Neural progenitor cell (in vitro differentiated cells): ENCODE measurements at regions not wholly inside any gene's neighbourhood (a gene's known extent, or its start where the extent isn't known, plus 50 kb on each side); places are given as distances from the start of the nearest gene placed in this dataset.
A peak's percentile ranks its signal among the peaks of the same experiment; 100 is the strongest.

Source experiments
- DNase-seq: peaks from one replicate; pipeline ENCODE4 v3.0.0-alpha.2; 2016; ENCODE audit warnings: low spot score
- H2AFZ ChIP-seq: fragments of 200-600 bp; sonication (generic); replicated peaks from 2 replicates; pipeline ENCODE4 v1.6.1; 2016; ENCODE audit warnings: antibody characterized with exemption
- H3F3A ChIP-seq: fragments of 200-600 bp; sonication (generic); 2 replicates; pipeline ENCODE4 v1.6.1; 2016; ENCODE audit warnings: antibody characterized with exemption, low read depth
- H3K27ac ChIP-seq: fragments of 200-600 bp; sonication (generic); 2 replicates; pipeline ENCODE4 v1.5.1; 2016; ENCODE audit warnings: mild to moderate bottlenecking
- H3K27me3 ChIP-seq: fragments of 200-600 bp; sonication (generic); 2 replicates; pipeline ENCODE4 v1.6.1; 2016; ENCODE audit warnings: mild to moderate bottlenecking, moderate library complexity
- H3K36me3 ChIP-seq: fragments of 200-600 bp; sonication (generic); 2 replicates; pipeline ENCODE4 v1.5.1; 2016
- H3K4me1 ChIP-seq: fragments of 200-600 bp; sonication (generic); 2 replicates; pipeline ENCODE4 v1.6.1; 2016; ENCODE audit warnings: mixed run types
- H3K4me2 ChIP-seq: fragments of 200-600 bp; sonication (generic); 2 replicates; pipeline ENCODE4 v1.6.1; 2016
- H3K4me3 ChIP-seq: fragments of 200-600 bp; sonication (generic); 2 replicates; pipeline ENCODE4 v1.5.1; 2016
- H3K79me2 ChIP-seq: fragments of 200-600 bp; sonication (generic); 2 replicates; pipeline ENCODE4 v1.6.1; 2016; ENCODE audit warnings: low read depth
- H3K9ac ChIP-seq: fragments of 200-600 bp; sonication (generic); 2 replicates; pipeline ENCODE4 v1.6.1; 2016
- H3K9me3 ChIP-seq: fragments of 200-600 bp; sonication (generic); 2 replicates; pipeline ENCODE4 v1.5.1; 2016; ENCODE audit warnings: low read depth
- H4K20me1 ChIP-seq: fragments of 200-600 bp; sonication (generic); 2 replicates; pipeline ENCODE4 v1.6.1; 2016; ENCODE audit warnings: low read depth
- H3K27ac Mint-ChIP-seq: 3 replicates; pipeline ENCODE4 v1.8.0; 2021; ENCODE audit warnings: mixed read lengths
- H3K27me3 Mint-ChIP-seq: 2 replicates; pipeline ENCODE4 v1.8.0; 2022; ENCODE audit warnings: low read depth, mild to moderate bottlenecking, inconsistent platforms, moderate library complexity, mixed read lengths; ENCODE audit not compliant: insufficient read depth
- H3K36me3 Mint-ChIP-seq: 3 replicates; pipeline ENCODE4 v1.8.0; 2021; ENCODE audit warnings: mixed read lengths
- H3K4me1 Mint-ChIP-seq: 3 replicates; pipeline ENCODE4 v1.8.0; 2021; ENCODE audit warnings: mixed read lengths
- H3K4me3 Mint-ChIP-seq: 3 replicates; pipeline ENCODE4 v1.8.0; 2021; ENCODE audit warnings: mild to moderate bottlenecking, moderate library complexity, mixed read lengths
- H3K9me3 Mint-ChIP-seq: 3 replicates; pipeline ENCODE4 v1.8.0; 2020; ENCODE audit warnings: mixed read lengths
- CTCF ChIP-seq: fragments of 200-600 bp; sonication (generic); IDR thresholded peaks from 2 replicates; pipeline ENCODE4 v1.5.1; 2017; ENCODE audit warnings: antibody characterized with exemption, mild to moderate bottlenecking
- EZH2 ChIP-seq: fragments of 200-600 bp; sonication (generic); IDR thresholded peaks from 2 replicates; pipeline ENCODE4 v1.6.1; 2017; ENCODE audit warnings: antibody characterized with exemption, mild to moderate bottlenecking, moderate library complexity
- EZH2phosphoT487 ChIP-seq: fragments of 200-600 bp; sonication (generic); IDR thresholded peaks from 2 replicates; pipeline ENCODE4 v1.6.1; 2017; ENCODE audit warnings: antibody characterized with exemption

GRCh38 chr16:62665269-62665668 is 629.0 kb upstream of the CDH8 start:
- H3K4me2 ChIP-seq: peak overlapping the region; percentile 24
- TF ChIP-seq CTCF (no peak), EZH2phosphoT487 (peak; percentile 11)
- no peak overlapping the region for H3K4me3 ChIP-seq
- H3K27ac ChIP-seq: no peak overlapping the region
- Mint-ChIP-seq H3K9me3 (peaks cover 10% of the 10 kb centered on the region), H3K4me1 (peaks cover 11% of the 10 kb centered on the region), H3K27me3 (peaks cover 3% of the 10 kb centered on the region), H3K27ac (no peak overlapping the region), H3K36me3 (no peaks in the 10 kb centered on the region), H3K4me3 (no peak overlapping the region)
- H3K9me3 ChIP-seq: no peaks in the 10 kb centered on the region
- H4K20me1 ChIP-seq: no peaks in the 10 kb centered on the region
- no peak overlapping the region for H2AFZ ChIP-seq
- no peak overlapping the region for H3K9ac ChIP-seq
- H3K36me3 ChIP-seq: no peaks in the 10 kb centered on the region
- peaks cover 11% of the 10 kb centered on the region for H3F3A ChIP-seq
- no peaks in the 10 kb centered on the region for H3K27me3 ChIP-seq
- DNase-seq: peak; percentile 85
- H3K4me1 ChIP-seq: peaks cover 15% of the 10 kb centered on the region
- H3K79me2 ChIP-seq: no peaks in the 10 kb centered on the region

GRCh38 chr16:62664566-62664965 is 628.3 kb upstream of the CDH8 start:
- Histone ChIP-seq H3K27me3 (no peaks in the 10 kb centered on the region), H3K9ac (no peak overlapping the region), H3K27ac (no peak overlapping the region), H4K20me1 (no peaks in the 10 kb centered on the region), H3K4me3 (no peak overlapping the region), H3F3A (peaks cover 11% of the 10 kb centered on the region), H3K4me2 (peak overlapping the region; percentile 24), H3K4me1 (peaks cover 15% of the 10 kb centered on the region), H3K79me2 (no peaks in the 10 kb centered on the region), H3K9me3 (no peaks in the 10 kb centered on the region), H3K36me3 (no peaks in the 10 kb centered on the region), H2AFZ (no peak overlapping the region)
- Mint-ChIP-seq H3K4me1 (peaks cover 11% of the 10 kb centered on the region), H3K4me3 (no peak overlapping the region), H3K9me3 (peaks cover 8% of the 10 kb centered on the region), H3K36me3 (no peaks in the 10 kb centered on the region), H3K27me3 (peaks cover 3% of the 10 kb centered on the region), H3K27ac (no peak overlapping the region)
- TF ChIP-seq EZH2phosphoT487: peak; percentile 3
- no peak for TF ChIP-seq EZH2
- DNase-seq: no peak

- TF ChIP-seq EZH2 (no peak), EZH2phosphoT487 (no peak), CTCF (no peak)
- no peak overlapping the region for H3K27ac Mint-ChIP-seq
- H3K27ac ChIP-seq: no peak overlapping the region
Observed at GRCh38 chr16:62661435-62661834, 625.2 kb upstream of the CDH8 start.

GRCh38 chr16:62657116-62657515 is 620.9 kb upstream of the CDH8 start:
- H3K4me2 ChIP-seq: no peak overlapping the region
- no peak overlapping the region for H3K4me3 Mint-ChIP-seq
- peaks cover 3% of the 10 kb centered on the region for H3K9me3 Mint-ChIP-seq

More at GRCh38 chr16:62661435-62661834, 625.2 kb upstream of the CDH8 start:
- no peak overlapping the region for H3K4me2 ChIP-seq
- H3K36me3 ChIP-seq: no peaks in the 10 kb centered on the region
- H3F3A ChIP-seq: peaks cover 11% of the 10 kb centered on the region
- H3K4me3 ChIP-seq: no peak overlapping the region
- H3K4me1 ChIP-seq: peaks cover 15% of the 10 kb centered on the region
- H3K4me1 Mint-ChIP-seq: peaks cover 11% of the 10 kb centered on the region
- H3K9me3 Mint-ChIP-seq: peaks cover 6% of the 10 kb centered on the region
- no peaks in the 10 kb centered on the region for H3K36me3 Mint-ChIP-seq
- no peaks in the 10 kb centered on the region for H3K79me2 ChIP-seq
- DNase-seq: no peak
- no peaks in the 10 kb centered on the region for H3K9me3 ChIP-seq
- H3K27me3 ChIP-seq: no peaks in the 10 kb centered on the region
- no peak overlapping the region for H3K4me3 Mint-ChIP-seq
- no peaks in the 10 kb centered on the region for H4K20me1 ChIP-seq
- H3K9ac ChIP-seq: no peak overlapping the region
- H3K27me3 Mint-ChIP-seq: peaks cover 3% of the 10 kb centered on the region
- H2AFZ ChIP-seq: no peak overlapping the region

More at GRCh38 chr16:62657116-62657515, 620.9 kb upstream of the CDH8 start:
- H3K27ac Mint-ChIP-seq: no peak overlapping the region
- H2AFZ ChIP-seq: no peak overlapping the region
- no peak overlapping the region for H3K9ac ChIP-seq
- TF ChIP-seq EZH2phosphoT487: no peak
- no peak for TF ChIP-seq EZH2
- TF ChIP-seq CTCF: no peak
- H3K27me3 ChIP-seq: no peaks in the 10 kb centered on the region
- H4K20me1 ChIP-seq: no peaks in the 10 kb centered on the region
- H3K4me3 ChIP-seq: no peak overlapping the region
- no peak overlapping the region for H3K27ac ChIP-seq
- no peaks in the 10 kb centered on the region for H3K36me3 Mint-ChIP-seq
- H3K36me3 ChIP-seq: no peaks in the 10 kb centered on the region
- no peaks in the 10 kb centered on the region for H3K9me3 ChIP-seq
- H3K27me3 Mint-ChIP-seq: no peaks in the 10 kb centered on the region
- no peaks in the 10 kb centered on the region for H3K4me1 Mint-ChIP-seq
- DNase-seq: no peak
- H3K79me2 ChIP-seq: no peaks in the 10 kb centered on the region
- no peaks in the 10 kb centered on the region for H3K4me1 ChIP-seq
- no peaks in the 10 kb centered on the region for H3F3A ChIP-seq
